ENCODE measurements at regions not wholly inside any gene's neighbourhood (a gene's known extent, or its start where the extent isn't known, plus 50 kb on each side); places are given as distances from the start of the nearest gene placed in this dataset.
"Not testable (repeated sequence)": the region's sequence is repeated elsewhere in the genome, so short reads cannot be mapped to it uniquely, and the experiment has no call there.

DNA sequence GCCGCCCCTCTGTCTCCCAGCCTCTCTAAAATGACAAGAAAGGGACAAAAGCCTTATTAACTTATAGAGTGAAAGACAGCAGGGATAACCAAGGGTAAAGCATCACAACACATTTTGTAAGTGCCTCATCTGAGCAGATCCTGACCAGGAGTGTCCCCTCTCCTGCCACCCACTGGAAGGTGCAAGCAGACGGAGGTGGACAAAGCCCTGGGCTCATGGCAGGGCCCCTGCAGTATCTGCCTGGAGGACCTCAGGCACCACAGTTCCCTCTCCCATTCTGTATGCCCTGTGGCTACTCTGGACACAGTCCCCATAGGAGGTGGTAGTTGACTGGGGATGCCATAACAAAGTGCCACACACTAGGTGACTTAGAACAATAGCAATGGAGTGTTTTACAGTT lies 319.8 kb downstream of the GADD45G start:
- no peak for DNase-seq

DNA sequence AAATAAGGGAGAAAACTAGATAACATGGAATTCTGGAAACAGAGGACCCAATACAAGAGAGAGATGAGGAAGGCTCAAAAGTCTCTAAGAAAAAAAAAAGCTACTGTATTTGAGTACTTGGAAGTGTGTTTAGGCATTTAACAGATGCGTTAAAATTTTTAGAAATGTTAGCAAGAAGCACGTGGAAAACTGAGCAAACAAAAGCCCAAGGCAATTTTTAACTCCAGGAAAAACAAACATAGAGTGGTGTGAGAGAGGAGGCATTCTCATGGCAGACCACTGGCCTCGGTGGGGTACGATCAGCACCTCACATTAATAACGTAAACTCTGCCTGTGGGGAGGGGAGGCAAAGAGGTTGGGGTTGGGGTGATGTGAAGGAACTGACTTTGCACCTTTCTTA lies 321.4 kb downstream of the GADD45G start:
- no peak for DNase-seq

DNA sequence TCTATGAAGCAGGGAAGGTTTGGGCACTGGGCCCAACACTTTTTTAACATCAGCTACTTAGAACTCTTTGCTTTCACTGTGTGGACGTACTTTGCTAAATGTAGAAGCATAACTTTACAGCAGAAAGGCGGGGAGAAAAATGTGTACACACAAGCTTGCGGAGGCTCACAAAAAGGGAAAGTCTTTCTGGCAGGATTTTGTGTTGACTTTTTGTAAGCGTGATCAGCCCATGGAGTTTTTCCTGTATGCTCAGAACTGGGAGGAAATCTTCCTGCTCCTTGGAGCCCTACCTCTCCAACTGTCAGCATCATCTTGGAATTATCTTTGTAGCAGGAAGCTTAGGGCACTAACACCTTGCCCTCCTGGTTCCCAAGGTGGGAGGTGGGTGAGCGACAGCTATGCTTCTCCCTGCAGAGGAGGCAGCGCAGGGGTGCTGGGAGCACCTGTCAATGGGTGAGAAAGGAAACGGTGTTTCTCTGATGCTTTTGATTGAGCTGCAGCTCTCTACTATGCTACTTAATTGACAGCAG lies 321.9 kb downstream of the GADD45G start:
- DNase-seq, result no peak

DNA sequence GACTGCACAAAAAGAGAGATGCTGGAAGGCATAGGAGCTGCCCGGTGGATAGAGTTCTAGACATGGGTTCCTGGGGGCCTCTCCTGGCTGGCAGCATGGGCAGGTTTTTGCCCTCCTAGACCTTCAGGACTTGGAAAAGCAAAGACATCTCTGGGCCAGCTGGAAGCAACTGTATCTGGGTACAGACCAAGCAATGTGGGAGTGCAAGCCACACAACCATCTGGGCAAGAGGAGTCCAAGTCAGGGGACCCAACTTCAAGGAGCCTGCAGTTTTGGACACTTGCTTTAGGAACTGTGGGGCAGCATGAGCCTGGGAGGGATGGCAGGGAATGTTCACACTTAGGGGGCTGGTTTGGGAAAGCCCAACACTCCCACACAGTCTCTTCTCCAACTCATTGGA lies 323.3 kb downstream of the GADD45G start:
- no peak for DNase-seq

DNA sequence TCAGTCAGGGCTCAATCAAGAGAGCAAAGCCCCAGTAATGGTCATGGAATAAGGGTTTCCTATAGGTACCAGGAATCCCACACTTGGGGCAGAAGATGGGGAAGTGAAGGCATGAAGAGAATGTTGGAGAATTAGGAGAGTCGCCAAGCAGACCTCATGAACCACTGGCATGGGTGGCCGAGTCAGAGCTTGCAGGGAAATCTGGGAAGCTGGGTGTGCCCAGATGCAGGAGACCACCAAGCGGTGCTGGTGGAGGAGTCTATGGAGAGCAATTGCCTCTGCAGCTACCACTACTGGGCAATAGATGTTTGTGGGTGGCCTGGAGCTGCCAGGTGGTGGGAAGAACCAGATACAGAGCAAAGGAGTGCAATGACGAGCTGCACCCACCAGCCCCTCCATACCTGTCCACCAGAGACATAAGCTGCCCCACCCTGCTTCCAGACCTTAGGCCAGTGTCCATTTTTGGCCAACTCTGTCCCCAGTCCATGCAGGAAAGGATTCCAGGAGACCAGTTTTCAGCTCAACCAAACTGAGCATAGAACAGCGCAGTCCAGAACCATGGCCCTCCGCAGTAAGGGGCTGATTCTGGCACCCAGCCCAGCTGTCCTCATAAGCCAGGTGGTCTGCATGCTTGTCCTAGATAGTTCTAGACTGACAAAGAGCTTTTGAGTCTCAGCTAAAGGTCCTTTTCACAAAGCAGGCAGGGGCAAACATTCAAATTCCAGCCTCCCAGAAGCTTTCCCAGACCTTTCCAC lies 323.9 kb downstream of the GADD45G start:
- DNase-seq, result no peak

DNA sequence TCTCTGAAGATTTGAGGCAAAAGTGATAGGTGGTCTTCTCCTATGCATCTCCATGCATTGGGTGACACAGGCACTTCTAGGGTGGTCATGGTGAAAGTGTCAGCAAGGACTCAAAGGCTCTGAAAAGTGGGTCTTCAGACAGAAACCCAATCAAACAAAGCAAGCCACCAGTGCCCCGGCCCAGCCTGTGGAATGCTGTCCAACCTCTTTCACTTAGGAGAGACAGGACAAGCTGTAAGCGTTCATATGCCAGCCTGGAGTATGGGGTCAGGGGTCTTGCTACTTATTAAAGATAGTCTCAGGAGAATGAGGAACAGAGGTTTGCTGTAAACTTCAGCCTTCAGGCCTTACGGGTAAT lies 324.5 kb downstream of the GADD45G start:
- no peak for DNase-seq

DNA sequence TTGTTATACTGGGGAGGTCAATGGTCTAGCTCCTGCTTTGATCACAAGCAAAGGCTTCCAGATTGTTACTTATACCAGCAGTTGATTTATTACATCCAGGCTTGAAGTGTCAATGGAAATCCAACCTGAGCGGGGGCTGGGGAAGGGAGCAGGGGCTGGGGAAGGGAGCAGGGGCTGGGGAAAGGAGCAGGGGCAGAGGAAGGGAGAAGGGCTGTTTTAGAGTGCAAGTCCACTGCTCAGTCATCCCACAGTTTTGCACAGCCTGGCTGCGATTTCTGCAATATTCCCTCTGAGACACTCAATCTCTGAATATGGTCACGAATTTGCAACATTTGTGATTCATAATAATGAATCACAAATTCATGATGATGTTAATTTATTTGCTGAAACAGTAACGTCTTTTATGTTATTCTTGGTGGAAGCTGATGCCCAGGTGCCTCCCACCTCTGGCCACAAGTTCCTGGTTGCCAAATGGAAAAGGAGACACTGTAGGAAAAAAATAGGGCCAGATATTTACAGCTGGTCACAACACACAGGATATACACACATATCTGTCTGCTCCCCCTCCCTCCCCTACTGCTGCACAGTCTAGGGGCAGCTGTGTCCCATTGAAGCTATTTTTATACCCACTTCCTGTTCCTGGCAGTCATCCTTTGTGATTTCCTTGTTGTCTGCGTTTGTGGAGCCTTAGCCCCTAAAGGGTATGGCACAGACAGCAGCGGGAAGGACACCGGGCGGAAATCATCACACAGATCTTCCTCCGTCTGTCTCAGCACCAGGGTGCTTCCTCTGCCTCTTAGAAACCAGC lies 325.1 kb downstream of the GADD45G start:
- peak; percentile 57 for DNase-seq

DNA sequence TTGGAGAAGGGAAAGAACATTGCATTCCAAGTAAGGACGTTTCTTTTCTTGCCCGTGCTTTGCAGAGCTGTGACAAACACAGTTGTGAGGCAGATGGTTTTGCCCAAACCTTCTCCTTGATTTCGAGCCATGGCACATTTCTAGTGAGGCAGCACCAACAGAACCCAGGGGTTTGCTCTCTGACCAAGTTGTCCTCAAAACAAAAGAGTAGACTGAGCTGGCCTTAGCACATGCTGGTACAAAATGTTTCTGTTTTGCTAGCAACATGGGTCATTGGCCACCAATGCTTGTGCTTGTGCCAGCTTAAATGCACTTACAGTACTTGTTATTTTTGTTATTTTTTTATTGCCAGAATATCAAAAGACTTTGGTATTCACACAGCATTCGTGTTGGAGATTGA lies 328.8 kb downstream of the GADD45G start:
- DNase-seq, result no peak

DNA sequence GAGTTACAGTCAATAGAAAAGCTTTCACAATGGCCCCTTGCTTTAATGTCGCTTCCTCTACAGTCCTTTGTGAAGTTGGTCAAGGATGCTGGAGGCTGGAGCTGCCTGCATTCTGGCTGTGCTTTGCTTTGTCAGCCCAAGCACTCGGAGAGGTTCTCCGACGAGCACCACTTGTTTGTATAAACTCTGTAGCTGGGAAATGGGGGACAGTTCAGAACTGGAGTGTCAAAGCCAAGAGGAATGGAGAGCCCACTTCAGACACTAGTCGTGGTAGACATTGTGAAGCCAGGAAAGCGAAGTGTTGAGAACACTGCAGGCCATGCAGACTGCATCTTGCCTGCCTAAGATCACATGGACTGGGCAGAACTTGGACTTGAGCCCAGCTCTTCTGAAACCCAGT lies 330.3 kb downstream of the GADD45G start:
- DNase-seq, result peak; percentile 57

DNA sequence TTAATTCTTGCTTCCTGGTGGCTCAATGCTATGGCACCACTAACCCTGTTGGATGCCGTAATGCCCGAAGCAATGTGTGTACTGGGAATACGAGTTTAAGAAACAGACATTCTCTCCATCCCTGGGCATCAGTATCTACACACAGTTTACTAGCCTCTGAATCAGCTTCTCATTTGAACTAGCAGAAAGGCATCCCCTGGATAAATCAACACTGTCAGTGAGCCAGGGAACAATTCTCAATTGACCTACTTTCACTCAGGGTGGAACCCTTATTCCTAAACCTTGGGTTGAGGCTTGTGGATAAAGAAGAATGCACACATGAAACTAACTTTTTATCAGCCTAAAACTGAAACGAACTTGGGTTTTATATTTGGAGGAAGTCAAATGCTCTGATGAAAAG lies 331.0 kb downstream of the GADD45G start:
- DNase-seq, result peak; percentile 10

DNA sequence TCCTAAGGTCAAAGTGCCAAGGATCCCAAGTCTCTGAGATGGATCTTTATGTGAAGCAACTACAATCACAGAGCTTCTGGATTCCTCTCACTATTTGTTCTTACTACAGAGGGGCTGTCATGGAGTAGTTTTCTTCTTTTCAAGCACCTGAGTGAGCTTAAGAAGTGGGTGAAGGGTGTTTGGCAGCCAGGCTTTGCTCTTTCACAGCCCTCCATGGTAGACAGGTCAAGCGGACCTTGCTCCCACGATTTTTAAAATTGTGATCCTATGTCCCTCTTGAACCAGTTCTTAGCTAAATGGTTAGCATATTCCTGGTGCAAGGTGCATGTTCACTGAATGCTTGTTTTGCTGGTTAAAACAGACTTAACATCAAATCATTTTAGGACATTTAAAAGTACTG lies 332.2 kb downstream of the GADD45G start:
- DNase-seq, result no peak

DNA sequence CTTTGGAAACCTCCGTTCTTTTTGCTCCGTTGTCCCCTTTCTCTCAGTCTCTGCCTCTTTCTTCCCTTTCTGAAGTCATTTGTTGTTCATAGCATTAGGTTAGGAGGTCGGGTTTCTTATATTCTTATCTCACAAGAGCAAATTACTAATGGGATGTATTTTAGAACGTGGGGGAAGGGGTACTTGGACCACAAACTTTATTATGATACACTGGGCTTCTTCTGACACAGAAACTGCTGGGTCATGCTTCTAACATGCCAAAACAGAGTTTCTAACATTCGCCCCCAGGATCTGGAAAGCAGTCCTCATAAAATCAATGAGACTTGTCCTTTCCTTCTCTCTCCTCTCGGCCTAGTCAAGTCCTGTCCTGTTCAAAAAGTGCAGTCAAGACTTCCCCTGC lies 334.4 kb downstream of the GADD45G start:
- DNase-seq, result no peak

DNA sequence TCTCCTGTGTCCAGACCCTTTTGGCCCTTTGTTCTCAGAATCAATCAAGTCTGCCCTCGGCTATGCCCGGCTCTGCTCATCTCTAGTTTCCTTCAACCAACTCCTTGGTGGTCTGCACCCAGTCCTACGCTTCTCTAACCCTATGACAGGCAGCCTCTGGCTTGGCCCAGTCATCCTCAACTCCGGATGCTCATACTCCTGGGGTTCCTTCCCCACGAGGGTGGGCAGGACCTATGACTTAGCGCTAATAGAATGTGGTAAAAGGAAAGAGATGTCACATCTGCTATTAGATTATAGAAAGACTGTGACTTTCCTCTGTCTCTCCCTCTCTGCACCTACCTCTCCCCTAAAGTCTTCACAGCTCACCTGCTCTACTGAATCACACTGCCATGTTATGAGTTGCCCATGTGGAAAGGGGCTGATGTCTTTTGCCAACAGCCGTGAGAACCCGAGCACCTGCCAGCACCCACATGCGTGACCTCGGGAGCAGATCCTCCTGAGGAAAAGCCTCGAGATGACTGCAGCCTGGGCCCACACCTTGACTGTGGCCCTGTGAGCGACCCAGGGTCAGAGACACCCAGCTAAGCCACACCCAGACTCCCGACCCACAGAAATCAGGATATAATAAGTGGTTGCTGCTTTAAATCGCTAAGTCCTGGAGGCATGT lies 334.9 kb downstream of the GADD45G start:
- no peak for DNase-seq

DNA sequence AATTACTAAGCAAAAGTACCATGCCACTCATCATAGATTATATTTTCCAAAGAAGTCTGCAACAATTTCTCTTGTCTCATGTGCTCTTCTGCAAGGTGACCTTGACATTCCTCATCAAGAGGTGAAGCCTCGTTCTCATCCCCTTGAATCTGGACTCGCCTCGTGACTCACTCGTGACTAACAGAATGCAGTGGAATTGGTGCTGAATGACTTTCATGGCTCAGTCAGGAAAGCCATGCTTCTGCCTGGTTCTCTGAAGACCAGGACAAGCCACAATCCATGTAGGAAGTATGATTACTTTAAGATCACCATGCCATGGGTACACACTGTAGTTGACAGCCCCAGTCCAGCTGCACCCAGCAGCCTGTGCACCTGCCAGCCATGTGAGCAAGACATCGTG lies 335.8 kb downstream of the GADD45G start:
- DNase-seq, result no peak

DNA sequence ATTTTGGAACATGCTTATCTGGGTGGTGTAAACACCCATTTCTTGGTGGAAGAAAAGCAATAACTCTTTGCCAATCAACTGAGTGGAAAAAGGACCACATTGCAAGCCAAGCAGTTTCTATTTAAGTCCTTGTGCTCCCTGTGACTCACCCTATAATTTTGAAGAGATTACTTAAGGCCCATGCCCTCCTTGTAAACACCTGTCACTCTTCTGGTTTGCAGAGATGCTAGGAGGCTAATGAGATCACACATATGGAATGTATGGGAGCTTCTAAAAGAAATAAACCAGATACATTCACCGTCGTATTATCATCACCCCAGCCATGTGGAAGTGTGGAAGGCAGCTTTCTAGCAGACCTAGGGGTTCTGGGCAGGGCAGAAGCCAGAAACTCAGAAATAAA lies 337.1 kb downstream of the GADD45G start:
- DNase-seq, result no peak

DNA sequence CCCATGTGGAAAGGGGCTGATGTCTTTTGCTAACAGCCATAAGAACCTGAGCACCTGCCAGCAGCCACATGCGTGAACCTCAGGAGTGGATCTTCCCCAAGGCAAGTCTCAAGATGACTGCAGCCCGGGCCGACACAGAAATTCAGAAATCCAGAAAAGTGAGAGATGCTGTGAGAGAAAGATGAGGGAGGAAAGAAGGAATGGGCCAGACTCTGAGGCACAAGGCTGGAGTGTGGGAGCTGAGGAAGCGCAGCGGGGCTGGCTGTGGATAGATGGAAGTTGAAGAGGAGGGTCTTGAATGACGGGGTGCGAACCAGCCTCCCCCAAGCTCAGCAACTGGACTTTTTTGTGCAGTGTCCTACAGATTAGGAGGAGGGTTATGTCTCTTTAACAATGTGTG lies 337.8 kb downstream of the GADD45G start:
- DNase-seq, result no peak

DNA sequence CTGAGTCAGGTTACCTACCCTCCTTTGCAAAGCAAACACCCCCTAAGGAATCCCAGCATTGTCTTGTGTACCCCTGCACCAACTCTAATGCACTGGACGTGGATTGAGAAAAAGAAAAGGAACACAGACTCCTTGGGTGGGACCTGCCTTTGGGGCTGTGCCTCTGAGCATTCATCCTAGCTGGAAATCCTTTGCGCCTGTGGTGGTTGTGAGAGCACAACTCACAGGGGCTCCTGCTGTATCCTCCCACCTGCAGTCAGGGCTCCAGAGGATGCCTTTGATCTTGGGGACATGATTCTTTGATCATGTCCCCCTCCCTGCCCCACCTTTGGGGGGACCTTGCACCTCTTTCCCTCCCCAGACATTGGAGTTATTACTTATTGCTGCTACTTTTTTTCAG lies 338.5 kb downstream of the GADD45G start:
- no peak for DNase-seq

DNA sequence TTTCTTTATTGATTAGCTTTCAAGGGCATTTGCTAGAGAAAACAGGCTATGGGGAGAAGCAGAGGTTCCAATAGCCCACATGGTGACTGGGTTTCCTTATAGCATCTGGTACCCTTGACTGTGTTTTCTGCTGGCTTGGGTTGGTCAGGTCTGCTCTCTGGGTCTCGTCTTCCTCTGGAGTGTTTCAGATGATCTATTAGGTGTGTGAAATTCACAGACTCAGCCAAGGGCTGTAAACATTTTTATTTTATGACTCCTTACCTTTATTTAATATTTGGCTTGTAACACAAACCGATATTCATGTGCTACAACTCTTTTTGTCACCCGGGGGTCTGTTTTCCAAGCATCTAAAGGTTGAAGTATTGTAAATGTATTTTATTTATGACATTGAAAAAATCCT lies 338.9 kb downstream of the GADD45G start:
- DNase-seq, result no peak

DNA sequence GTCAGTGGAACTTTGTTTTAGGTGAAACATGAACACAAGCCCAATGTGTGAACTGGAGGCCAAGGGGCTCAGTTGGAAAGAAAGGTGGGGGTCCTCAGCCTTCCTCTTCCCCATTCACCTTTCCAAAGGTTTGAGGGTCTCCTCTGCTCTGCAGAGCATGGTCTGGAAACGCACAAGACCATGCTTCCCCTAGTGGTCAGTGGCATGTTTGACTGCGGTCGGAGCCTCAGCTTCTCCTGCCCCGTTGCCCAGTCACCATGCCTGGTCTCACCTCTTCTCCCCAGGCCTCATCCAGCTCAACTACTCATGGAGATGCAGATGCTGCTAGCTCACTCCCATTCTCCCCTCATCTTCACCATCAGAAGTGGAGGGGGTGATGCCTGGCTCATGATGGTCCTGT lies 340.3 kb downstream of the GADD45G start:
- no peak for DNase-seq

DNA sequence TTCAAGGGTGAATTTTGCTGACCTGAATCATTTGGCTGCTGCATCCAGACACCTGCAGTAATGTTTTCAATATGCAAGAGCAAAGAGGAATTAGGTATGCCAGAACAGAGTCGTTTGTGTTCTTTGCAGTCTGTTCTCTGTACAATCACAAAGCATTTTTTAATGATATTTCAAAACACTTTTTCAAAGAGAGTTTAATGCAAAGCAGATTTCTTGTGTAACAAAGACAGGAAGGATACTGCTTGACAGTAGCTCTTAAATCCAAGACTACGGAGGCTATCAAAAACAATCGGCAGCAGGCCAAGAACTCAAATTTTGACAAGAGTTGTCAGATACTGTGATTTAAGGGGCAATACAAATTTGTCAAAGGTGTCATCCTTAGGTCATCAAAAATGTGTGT lies 341.9 kb downstream of the GADD45G start:
- no peak for DNase-seq

DNA sequence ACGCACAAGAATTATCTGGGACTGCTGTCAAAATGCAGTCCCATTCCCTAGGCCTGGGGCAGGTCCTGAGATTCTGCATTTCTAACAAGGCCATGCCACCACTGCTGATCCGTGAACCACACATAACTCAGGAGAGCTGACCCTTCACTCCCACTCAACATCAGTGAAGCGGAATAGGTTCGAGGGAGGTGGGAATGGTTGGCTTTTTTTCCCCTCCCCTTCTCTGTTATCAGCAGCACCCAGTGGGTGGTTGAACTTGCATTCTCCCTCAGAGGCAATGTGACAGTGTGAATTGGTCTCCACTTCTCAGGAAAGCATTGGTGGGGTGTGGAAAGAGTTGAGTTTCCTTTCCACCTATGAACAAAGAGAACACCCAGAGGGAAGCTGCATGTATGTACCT lies 344.3 kb downstream of the GADD45G start:
- no peak for DNase-seq

DNA sequence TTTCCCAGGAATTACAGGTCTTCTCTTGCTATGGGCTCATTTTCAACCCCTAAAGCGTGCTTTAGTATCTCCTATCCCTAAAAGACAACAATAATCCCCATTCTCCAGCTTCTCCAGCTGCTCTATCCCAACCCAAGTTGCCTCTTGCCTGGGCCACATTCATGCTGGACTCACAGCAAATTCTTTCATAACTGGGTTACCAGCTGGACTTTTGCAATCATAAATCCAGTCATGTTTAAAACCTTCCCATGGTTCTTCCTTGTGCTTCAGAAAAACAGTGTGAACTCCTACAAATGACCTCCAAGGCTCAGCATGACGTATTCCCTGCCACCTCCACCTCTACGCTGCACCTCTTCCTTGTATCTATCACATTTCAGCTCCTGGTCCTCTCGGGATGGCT lies 346.9 kb downstream of the GADD45G start:
- DNase-seq, result no peak

DNA sequence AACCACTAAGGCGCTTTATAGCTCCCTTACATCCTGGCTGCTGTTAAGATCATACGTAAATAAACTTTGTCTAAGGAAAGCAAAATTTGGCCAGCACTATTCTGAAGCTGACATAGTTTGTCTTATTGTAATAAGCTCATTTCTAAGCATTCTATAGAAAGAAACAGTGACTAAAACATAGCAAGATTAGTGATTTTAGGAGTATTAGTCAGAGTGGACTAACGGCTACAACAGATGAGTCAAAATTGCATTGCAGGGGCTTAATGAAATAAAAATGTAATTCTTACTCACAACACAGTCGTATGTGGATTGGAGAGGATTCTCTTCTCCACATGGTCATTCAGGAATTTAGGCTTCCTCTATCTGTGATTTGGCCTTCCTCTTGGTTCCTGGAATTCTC lies 347.6 kb downstream of the GADD45G start:
- no peak for DNase-seq

DNA sequence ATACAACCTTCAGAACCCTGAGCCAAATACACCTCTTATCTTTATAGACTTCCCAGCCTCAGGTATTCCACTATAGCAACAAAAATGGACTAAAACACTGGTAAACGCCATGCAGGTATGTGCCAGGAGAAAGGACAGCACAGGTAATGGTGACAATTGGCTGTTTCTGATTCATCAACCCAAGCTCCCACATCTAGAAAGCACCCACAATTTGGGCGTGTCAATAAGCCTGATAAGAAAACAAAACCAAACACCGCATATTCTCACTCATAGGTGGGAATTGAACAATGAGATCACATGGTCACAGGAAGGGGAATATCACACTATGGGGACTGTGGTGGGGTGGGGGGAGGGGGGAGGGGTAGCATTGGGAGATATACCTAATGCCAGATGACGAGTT lies 348.5 kb downstream of the GADD45G start:
- DNase-seq, result not testable (repeated sequence)
